ENCODE measurements at regions not wholly inside any gene's neighbourhood (a gene's known extent, or its start where the extent isn't known, plus 50 kb on each side); places are given as distances from the start of the nearest gene placed in this dataset.
A peak's percentile ranks its signal among the peaks of the same experiment; 100 is the strongest.
"Not testable (repeated sequence)": the region's sequence is repeated elsewhere in the genome, so short reads cannot be mapped to it uniquely, and the experiment has no call there.

DNA sequence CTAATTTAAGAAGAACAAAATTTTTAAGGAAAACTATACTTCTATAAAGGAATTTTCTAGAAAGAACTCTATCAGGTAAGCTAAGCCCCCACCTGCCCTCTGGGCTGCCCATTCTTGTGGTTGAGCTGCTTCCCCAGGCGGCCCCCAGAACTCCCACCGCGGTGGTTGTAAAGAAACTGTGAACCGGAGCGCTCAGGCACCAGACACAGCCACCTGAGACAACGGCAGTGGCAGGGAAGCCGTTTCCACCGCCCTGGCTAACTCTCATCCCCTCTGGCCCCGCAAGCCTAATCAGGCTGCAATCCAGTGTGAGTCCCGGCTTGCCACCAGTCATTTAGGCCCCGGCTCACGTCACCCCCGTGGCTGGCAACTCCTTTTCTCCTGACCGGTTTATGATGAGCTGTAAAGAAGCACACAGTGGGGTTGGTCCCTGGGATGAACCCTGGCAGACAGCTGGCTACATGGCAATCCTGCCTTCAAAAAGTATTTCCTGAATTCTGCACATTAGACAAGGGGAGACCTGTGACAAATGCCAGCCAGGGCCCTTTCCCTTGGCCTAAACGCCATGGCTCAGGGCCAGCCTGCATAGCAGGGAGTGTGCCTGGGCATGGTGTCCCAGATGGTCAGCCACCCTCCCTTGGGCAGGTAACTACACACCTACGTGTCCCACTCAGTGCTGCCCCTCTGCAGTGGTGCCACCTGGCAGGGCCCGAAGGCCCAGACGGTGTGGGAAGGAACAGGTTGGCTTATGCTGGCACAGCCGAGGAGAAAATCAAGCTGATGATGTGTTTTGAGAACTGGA lies 63.8 kb upstream of the GPR31 start:
- Mint-ChIP-seq H3K36me3 (no peaks in the 10 kb centered on the region), H3K27me3 (peaks cover 3 to 8% of the 10 kb centered on the region in 2 donors), H3K27ac (no peak overlapping the region), H3K4me3 (peak overlapping the region in 1 of 8 donors; percentile 52), H3K4me1 (peaks cover 0 to 4% (median 0%) of the 10 kb centered on the region in 4 donors), H3K9me3 (no peaks in the 10 kb centered on the region)
- H3K27ac ChIP-seq (ENCODE audit: low read depth, low read length): no peak overlapping the region
- no peaks in the 10 kb centered on the region for H3K9me3 ChIP-seq (ENCODE audit: control insufficient read depth in 1 of 2, low read length in 2 of 2)
- no peak overlapping the region for H3K4me3 ChIP-seq (ENCODE audit: low read length in 2 of 2)
- intact Hi-C loops (cut with micrococcal nuclease): loop anchor here (1.0 to 5.0 kb wide), 2 partner anchors 63 to 131 kb away; no protein-coding TSS in a partner anchor
- ChIA-PET POLR2A (ENCODE audit: partially characterized antibody) (no interaction called here), CTCF (ENCODE audit: partially characterized antibody) (interaction anchor here (1.3 kb wide), 1 partner anchor 130 kb away, joined by 5 read pairs; no protein-coding TSS in a partner anchor)
- no peaks in the 10 kb centered on the region for H3K36me3 ChIP-seq (ENCODE audit: insufficient read depth, low read length)
- DNase-seq: no peak
- no peaks in the 10 kb centered on the region for H3K4me1 ChIP-seq (ENCODE audit: insufficient read depth, low read length)
- no peaks in the 10 kb centered on the region for H3K27me3 ChIP-seq (ENCODE audit: insufficient read depth, low read length)

DNA sequence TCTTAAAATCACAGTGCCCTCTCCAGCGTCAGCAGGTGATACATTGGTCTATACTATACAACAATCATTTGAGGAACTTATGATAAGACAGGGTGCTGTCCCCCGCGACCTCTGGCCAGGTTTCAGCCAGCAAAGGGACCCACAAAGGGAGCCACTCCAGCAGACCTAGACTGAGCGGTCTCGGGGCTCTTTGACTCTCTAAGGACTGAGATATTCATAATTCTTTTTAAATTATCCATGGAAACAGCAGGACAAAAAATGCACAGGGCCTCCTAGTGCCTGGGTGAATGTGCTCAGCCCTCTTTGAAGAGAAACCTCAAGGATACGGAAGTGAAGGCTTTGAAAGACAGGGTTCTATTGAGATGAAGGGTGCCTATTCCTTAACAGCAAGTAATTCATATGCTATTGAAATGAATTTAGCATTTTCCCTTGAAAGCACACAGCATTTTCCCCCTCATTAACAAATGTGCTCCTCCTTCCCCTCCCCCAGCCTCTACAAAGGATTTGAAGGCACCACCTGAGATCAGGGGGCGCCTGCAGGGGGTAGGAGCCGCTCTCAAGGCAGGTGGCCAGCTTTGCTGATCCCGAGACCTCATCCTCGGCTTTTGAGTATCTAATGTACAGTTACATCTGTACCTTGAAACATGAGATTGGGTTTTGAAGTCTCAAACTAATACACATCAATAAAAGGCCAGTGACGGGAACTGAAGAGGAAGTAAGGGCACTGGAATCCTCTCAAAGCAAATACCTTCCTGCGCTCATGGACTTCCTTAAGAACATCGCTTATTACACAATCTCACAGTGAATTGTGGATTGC lies 65.3 kb upstream of the UNC93A start:
- H3K4me3 ChIP-seq (ENCODE audit: low read length in 2 of 2); H3K9me3 Mint-ChIP-seq; H3K4me1 Mint-ChIP-seq; H3K4me1 ChIP-seq (ENCODE audit: insufficient read depth, low read length); H3K36me3 Mint-ChIP-seq; H3K36me3 ChIP-seq (ENCODE audit: insufficient read depth, low read length); POLR2A ChIA-PET (ENCODE audit: partially characterized antibody); H3K27ac Mint-ChIP-seq; DNase-seq; H3K9me3 ChIP-seq (ENCODE audit: control insufficient read depth in 1 of 2, low read length in 2 of 2); intact Hi-C loops (cut with micrococcal nuclease); H3K27me3 ChIP-seq (ENCODE audit: insufficient read depth, low read length); H3K27ac ChIP-seq (ENCODE audit: low read depth, low read length); H3K4me3 Mint-ChIP-seq: not testable (repeated sequence)
- H3K27me3 Mint-ChIP-seq: peaks cover 21 to 25% of the 10 kb centered on the region in 2 donors
- CTCF ChIA-PET (ENCODE audit: partially characterized antibody): interaction anchor here (1.1 kb wide), 1 partner anchor 125 kb away, joined by 3 read pairs; no protein-coding TSS in a partner anchor

DNA sequence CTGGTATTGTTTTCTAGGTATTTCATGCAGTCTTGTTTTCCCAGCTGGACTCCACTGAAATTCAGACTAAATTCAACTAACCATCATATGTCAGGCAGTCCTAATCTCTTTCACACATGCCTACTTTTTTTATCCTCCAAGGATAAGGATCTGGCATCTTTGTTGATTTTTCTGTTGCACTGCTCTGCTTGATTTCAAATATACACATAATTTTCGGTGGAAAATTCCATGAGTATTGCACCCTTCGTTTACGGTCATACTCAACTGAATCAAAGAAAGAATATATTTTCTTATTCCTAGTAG lies 64.8 kb upstream of the UNC93A start:
- ChIA-PET CTCF (ENCODE audit: partially characterized antibody) (no interaction called here), POLR2A (ENCODE audit: partially characterized antibody) (no interaction called here)
- no peak overlapping the region for H3K4me3 Mint-ChIP-seq
- no peak overlapping the region for H3K4me3 ChIP-seq (ENCODE audit: low read length in 2 of 2)
- no peak overlapping the region for H3K27ac Mint-ChIP-seq
- no peaks in the 10 kb centered on the region for H3K36me3 Mint-ChIP-seq
- H3K27me3 ChIP-seq (ENCODE audit: insufficient read depth, low read length): no peaks in the 10 kb centered on the region
- intact Hi-C loops (cut with micrococcal nuclease): no loop called here
- H3K4me1 Mint-ChIP-seq: no peaks in the 10 kb centered on the region
- H3K4me1 ChIP-seq (ENCODE audit: insufficient read depth, low read length): no peaks in the 10 kb centered on the region
- no peaks in the 10 kb centered on the region for H3K36me3 ChIP-seq (ENCODE audit: insufficient read depth, low read length)
- DNase-seq: no peak
- peaks cover 21 to 25% of the 10 kb centered on the region in 2 donors for H3K27me3 Mint-ChIP-seq
- H3K9me3 ChIP-seq (ENCODE audit: control insufficient read depth in 1 of 2, low read length in 2 of 2): no peaks in the 10 kb centered on the region
- no peak overlapping the region for H3K27ac ChIP-seq (ENCODE audit: low read depth, low read length)
- no peaks in the 10 kb centered on the region for H3K9me3 Mint-ChIP-seq

DNA sequence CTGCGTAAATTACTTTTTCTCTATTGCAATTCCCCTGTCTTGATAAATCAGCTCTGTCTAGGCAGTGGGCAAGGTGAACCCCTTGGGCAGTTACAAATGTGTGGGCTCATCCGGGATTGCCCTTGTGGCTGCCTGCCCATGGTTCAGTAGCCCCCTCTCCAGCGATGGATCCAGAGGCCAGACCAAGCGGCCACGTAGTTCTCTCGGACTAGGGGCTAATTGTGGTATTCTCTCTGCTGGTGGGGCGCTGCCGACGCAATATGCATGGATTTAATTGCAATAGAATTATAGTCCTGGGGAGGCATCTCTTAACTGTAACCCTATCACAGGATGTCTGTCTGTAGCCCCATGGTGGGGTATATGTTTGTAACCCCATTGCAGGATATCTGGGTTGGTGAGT lies 64.3 kb upstream of the UNC93A start:
- no peak overlapping the region for H3K4me3 ChIP-seq (ENCODE audit: low read length in 2 of 2)
- H3K4me1 ChIP-seq (ENCODE audit: insufficient read depth, low read length): no peaks in the 10 kb centered on the region
- POLR2A ChIA-PET (ENCODE audit: partially characterized antibody): no interaction called here
- intact Hi-C loops (cut with micrococcal nuclease): no loop called here
- no peaks in the 10 kb centered on the region for H3K9me3 Mint-ChIP-seq
- no peak for DNase-seq
- H3K9me3 ChIP-seq (ENCODE audit: control insufficient read depth in 1 of 2, low read length in 2 of 2): no peaks in the 10 kb centered on the region
- H3K27me3 ChIP-seq (ENCODE audit: insufficient read depth, low read length): no peaks in the 10 kb centered on the region
- no peaks in the 10 kb centered on the region for H3K4me1 Mint-ChIP-seq
- H3K27me3 Mint-ChIP-seq: peaks cover 21 to 25% of the 10 kb centered on the region in 2 donors
- H3K27ac ChIP-seq (ENCODE audit: low read depth, low read length): no peak overlapping the region
- CTCF ChIA-PET (ENCODE audit: partially characterized antibody): no interaction called here
- no peak overlapping the region for H3K27ac Mint-ChIP-seq
- no peaks in the 10 kb centered on the region for H3K36me3 ChIP-seq (ENCODE audit: insufficient read depth, low read length)
- no peaks in the 10 kb centered on the region for H3K36me3 Mint-ChIP-seq
- no peak overlapping the region for H3K4me3 Mint-ChIP-seq

DNA sequence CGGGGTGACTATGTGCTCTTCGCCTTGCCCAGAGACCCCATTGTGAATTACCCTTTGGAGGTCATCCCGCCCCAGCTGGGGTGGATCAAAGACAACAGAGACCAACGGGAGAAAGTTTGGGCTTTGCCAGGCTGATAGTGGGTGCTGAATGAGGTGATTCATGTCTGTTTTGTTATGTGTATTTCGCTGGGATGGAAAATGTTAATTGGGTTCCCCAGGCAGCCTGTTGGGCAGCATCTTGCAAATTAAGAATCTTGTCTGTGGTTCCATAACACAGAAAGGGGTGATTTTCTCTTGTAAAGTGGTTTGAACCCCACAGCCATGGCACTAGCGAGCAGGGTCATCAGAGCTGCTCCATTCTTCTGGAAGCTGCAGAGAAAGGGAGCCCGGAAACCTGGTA lies 63.1 kb upstream of the UNC93A start:
- Mint-ChIP-seq H3K36me3 (no peaks in the 10 kb centered on the region), H3K27ac (no peak overlapping the region), H3K4me1 (no peaks in the 10 kb centered on the region), H3K9me3 (no peaks in the 10 kb centered on the region), H3K4me3 (no peak overlapping the region), H3K27me3 (peaks cover 24 to 29% of the 10 kb centered on the region in 2 donors)
- H3K36me3 ChIP-seq (ENCODE audit: insufficient read depth, low read length): no peaks in the 10 kb centered on the region
- DNase-seq: no peak
- intact Hi-C loops (cut with micrococcal nuclease): no loop called here
- no peaks in the 10 kb centered on the region for H3K27me3 ChIP-seq (ENCODE audit: insufficient read depth, low read length)
- H3K27ac ChIP-seq (ENCODE audit: low read depth, low read length): no peak overlapping the region
- no peak overlapping the region for H3K4me3 ChIP-seq (ENCODE audit: low read length in 2 of 2)
- H3K9me3 ChIP-seq (ENCODE audit: control insufficient read depth in 1 of 2, low read length in 2 of 2): no peaks in the 10 kb centered on the region
- ChIA-PET POLR2A (ENCODE audit: partially characterized antibody) (no interaction called here), CTCF (ENCODE audit: partially characterized antibody) (no interaction called here)
- H3K4me1 ChIP-seq (ENCODE audit: insufficient read depth, low read length): no peaks in the 10 kb centered on the region

DNA sequence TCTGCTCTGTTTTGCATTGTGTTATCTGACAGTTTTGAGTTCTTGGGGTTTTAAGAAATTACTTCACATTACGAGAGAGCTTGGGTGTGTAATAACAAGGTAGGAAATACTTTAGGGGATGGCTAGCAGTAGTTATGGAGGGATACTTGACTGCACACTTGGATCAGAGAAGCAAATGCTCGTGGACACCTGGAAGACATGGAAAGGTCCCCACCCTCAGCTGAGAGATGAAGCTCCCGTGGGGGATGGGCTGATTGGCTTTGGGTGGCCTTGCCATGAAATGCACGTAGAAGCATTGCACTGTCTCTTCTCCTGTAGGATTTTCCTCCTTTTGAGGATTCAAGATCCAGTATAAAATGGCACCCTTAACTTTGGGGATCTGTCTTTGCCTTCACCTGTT lies 61.5 kb upstream of the UNC93A start:
- no peaks in the 10 kb centered on the region for H3K9me3 Mint-ChIP-seq
- no peaks in the 10 kb centered on the region for H3K36me3 ChIP-seq (ENCODE audit: insufficient read depth, low read length)
- no peak overlapping the region for H3K4me3 ChIP-seq (ENCODE audit: low read length in 2 of 2)
- H3K4me1 ChIP-seq (ENCODE audit: insufficient read depth, low read length): no peaks in the 10 kb centered on the region
- H3K27ac Mint-ChIP-seq: no peak overlapping the region
- ChIA-PET POLR2A (ENCODE audit: partially characterized antibody) (no interaction called here), CTCF (ENCODE audit: partially characterized antibody) (no interaction called here)
- no peaks in the 10 kb centered on the region for H3K36me3 Mint-ChIP-seq
- peaks cover 26 to 33% of the 10 kb centered on the region in 2 donors for H3K27me3 Mint-ChIP-seq
- H3K4me1 Mint-ChIP-seq: no peaks in the 10 kb centered on the region
- DNase-seq: no peak
- H3K9me3 ChIP-seq (ENCODE audit: control insufficient read depth in 1 of 2, low read length in 2 of 2): no peaks in the 10 kb centered on the region
- H3K27ac ChIP-seq (ENCODE audit: low read depth, low read length): no peak overlapping the region
- intact Hi-C loops (cut with micrococcal nuclease): no loop called here
- H3K27me3 ChIP-seq (ENCODE audit: insufficient read depth, low read length): no peaks in the 10 kb centered on the region
- no peak overlapping the region for H3K4me3 Mint-ChIP-seq

DNA sequence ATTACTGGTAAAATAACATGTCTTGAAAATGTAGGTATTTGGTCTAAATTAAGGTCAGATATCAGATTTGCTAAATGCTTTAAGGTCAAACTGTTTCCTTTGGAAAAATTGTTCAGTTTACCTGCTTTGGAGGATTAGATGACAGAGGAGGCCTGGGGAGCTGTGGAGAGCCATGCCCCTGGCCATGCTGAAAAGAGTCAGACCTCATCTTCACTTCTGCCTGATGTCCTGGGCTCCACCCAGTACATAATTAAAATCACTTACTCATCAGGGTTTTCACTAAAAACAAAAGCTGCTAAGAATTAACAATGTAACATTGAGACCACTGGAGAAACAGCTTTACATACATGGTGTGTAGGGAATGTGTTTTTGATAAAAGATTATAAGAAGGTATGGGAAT lies 60.8 kb upstream of the UNC93A start:
- CTCF ChIA-PET (ENCODE audit: partially characterized antibody): interaction anchor here (1.1 to 1.2 kb wide), 2 partner anchors 11 to 15 kb away, joined by 4 read pairs; no protein-coding TSS in a partner anchor
- no peak for DNase-seq
- H3K27me3 Mint-ChIP-seq: peaks cover 30 to 33% of the 10 kb centered on the region in 2 donors
- H3K4me3 Mint-ChIP-seq: no peak overlapping the region
- Histone ChIP-seq H3K4me3 (ENCODE audit: low read length in 2 of 2) (no peak overlapping the region), H3K27ac (ENCODE audit: low read depth, low read length) (no peak overlapping the region), H3K27me3 (ENCODE audit: insufficient read depth, low read length) (no peaks in the 10 kb centered on the region), H3K9me3 (ENCODE audit: control insufficient read depth in 1 of 2, low read length in 2 of 2) (no peaks in the 10 kb centered on the region), H3K36me3 (ENCODE audit: insufficient read depth, low read length) (no peaks in the 10 kb centered on the region), H3K4me1 (ENCODE audit: insufficient read depth, low read length) (no peaks in the 10 kb centered on the region)
- H3K27ac Mint-ChIP-seq: no peak overlapping the region
- H3K4me1 Mint-ChIP-seq: no peaks in the 10 kb centered on the region
- POLR2A ChIA-PET (ENCODE audit: partially characterized antibody): no interaction called here
- H3K36me3 Mint-ChIP-seq: no peaks in the 10 kb centered on the region
- H3K9me3 Mint-ChIP-seq: no peaks in the 10 kb centered on the region
- intact Hi-C loops (cut with micrococcal nuclease): no loop called here
